ENCODE measurements at regions not wholly inside any gene's neighbourhood (a gene's known extent, or its start where the extent isn't known, plus 50 kb on each side); places are given as distances from the start of the nearest gene placed in this dataset.

DNA sequence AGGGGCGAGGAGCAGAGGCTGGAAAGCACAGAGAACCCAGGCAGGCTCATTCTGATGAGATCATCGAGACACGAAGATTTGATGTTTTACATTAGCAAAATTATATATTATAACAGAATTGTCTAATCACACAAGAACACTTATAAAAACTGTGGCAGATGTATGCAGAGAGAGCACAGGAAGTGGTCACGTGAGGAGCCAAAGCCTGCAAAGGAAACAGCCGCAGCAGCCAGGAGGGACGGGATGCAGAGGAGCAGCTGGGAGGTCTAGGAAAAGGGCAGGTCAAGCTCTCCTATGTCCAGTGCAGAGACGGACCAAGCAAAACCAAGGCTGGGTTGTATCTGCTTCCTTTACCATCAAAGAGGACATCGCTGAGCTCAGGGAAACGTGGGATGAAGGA lies 355.1 kb upstream of the MYT1L start:
- in situ Hi-C loops (cut with MboI; ENCODE audit: low pct_unique_long_range_greater_than_20kb in 2 of 9, low sequenced_read_pairs in 9 of 9, unreplicated experiment in 9 of 9) = loop anchor here in 1 of 9 experiments (25.0 kb wide), 1 partner anchor 99 kb away; no protein-coding TSS in a partner anchor
- peaks cover 38 to 60% of the 10 kb centered on the region in 2 donors for H3K4me1 ChIP-seq (replicated peaks in 1 of 2)
- 0 to 97% (median 71%) methylated on average over 1 to 9 of the region's 9 CpGs for WGBS, 10 experiments
- no peak overlapping the region for H3K4me3 ChIP-seq
- H3K27ac ChIP-seq = no peak overlapping the region
- no peak for ATAC-seq (replicated peaks in 6 of 8)

DNA sequence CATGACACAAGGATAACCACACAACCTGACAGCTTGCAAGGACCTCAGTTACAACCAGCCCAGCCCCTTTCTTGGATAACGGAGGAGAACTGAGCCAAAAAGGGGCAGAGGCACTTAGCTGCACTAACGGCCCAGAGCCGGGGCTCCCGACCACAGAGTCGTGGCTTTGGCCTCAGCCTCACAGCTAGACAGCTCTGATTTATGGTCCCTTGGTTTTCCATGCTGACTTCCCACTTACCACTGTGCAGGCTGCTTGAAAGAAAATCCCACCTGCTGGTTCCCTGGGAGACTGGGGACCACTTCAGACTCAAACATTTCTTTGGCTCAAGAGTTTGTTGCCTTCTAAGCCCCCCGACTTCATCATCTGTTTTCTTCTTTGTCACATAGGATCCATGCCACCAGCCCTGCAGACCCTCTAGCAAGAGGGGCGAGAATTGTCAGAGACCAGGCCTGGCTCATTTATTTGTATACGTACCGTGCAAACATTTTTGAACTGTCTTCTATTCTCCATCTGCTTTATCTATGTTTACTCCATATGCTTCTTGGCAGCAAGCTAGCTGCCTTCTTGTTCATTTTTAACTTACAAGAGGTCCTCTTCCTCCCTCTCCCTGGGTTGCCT lies 352.6 kb upstream of the MYT1L start:
- Histone ChIP-seq H3K27ac (no peak overlapping the region), H3K4me1 (replicated peaks in 1 of 2) (peaks cover 30 to 42% of the 10 kb centered on the region in 2 donors), H3K4me3 (no peak overlapping the region)
- ATAC-seq (replicated peaks in 6 of 8) = peak in 5 of 8 experiments; percentile 86 to 90 (median 89)
- WGBS, 10 experiments = 11 to 83% (median 30%) methylated on average over 2 to 6 of the region's 9 CpGs; no CpG with 5 or more reads in 1 of the 10 experiments
- in situ Hi-C loops (cut with MboI; ENCODE audit: low pct_unique_long_range_greater_than_20kb in 2 of 9, low sequenced_read_pairs in 9 of 9, unreplicated experiment in 9 of 9) = loop anchor here in 1 of 9 experiments (25.0 kb wide), 1 partner anchor 96 kb away; no protein-coding TSS in a partner anchor

DNA sequence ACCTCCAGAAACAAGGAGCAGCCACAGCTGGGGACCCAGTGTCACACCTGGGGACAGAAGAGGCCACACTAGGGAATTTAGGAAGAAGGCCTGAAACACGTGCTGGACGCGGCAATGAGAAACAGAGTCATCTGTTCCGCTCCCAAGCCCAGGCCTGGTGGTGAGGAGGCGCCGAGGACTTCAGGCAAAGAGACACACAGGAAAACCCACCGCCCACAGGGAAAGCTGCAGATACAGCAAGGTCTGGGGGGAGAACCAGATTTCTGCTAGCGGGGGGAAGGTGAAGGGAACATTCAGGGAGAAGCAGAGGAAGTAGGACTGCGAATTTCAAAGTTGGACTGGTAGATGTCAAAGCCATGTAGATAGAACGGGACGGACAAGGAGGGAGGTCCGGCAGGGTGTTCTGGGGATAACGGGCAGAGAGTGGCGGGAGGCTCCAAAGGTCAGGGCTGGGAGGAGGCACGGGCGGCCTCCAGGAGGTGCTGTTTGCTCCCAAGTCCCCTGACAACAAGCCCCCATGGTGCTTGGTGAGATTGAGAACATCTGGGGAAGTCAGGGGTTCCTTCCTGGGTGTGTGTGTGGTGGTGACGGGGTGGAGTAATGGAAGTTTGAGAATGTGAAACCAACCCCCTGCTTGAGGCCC lies 351.7 kb upstream of the MYT1L start:
- in situ Hi-C loops (cut with MboI; ENCODE audit: low pct_unique_long_range_greater_than_20kb in 2 of 9, low sequenced_read_pairs in 9 of 9, unreplicated experiment in 9 of 9) = loop anchor here in 1 of 9 experiments (25.0 kb wide), 1 partner anchor 96 kb away; no protein-coding TSS in a partner anchor

DNA sequence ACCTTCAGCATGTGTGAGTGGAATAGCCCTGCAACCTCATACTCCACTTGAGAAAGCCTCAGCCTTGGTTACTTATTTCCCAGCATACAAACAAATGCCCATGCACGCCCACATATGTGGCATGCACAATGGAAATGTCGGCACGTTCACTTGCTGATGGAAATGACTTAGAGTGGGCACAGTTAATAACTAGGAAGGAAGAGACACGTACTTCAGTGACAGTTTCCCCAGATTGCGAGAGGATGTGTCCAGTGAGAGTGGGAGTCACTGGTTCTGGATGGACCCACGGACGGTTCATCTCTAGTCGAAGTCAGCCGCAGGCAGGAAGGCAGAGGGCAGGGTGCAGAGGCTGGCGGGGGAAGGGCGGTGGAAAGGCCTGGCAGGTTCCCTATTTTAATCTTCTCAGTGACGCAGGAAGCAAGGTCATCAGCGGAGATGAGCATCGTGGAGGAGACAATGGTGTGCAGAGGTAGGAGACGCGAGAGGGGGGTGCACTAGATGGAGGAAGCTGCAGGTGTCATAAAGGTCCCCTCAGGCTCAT lies 350.7 kb upstream of the MYT1L start:
- H3K4me3 ChIP-seq = no peak overlapping the region
- WGBS, 10 experiments = 0 to 84% (median 27%) methylated on average over 1 to 14 of the region's 16 CpGs; no CpG with 5 or more reads in 5 of the 10 experiments
- ATAC-seq (replicated peaks in 6 of 8) = peak in 1 of 8 experiments; percentile 25
- in situ Hi-C loops (cut with MboI; ENCODE audit: low pct_unique_long_range_greater_than_20kb in 2 of 9, low sequenced_read_pairs in 9 of 9, unreplicated experiment in 9 of 9) = loop anchor here in 1 of 9 experiments (25.0 kb wide), 1 partner anchor 94 kb away; no protein-coding TSS in a partner anchor
- no peak overlapping the region for H3K27ac ChIP-seq
- peaks cover 24 to 36% of the 10 kb centered on the region in 2 donors for H3K4me1 ChIP-seq (replicated peaks in 1 of 2)

More for the DNA sequence above, 351.7 kb upstream of the MYT1L start:
- Histone ChIP-seq H3K27ac (no peak overlapping the region), H3K4me3 (no peak overlapping the region), H3K4me1 (replicated peaks in 1 of 2) (peaks cover 30 to 37% of the 10 kb centered on the region in 2 donors)
- WGBS, 10 experiments = 41 to 98% (median 92%) methylated on average over 5 to 6 of the region's 17 CpGs; no CpG with 5 or more reads in 5 of the 10 experiments
- no peak for ATAC-seq (replicated peaks in 6 of 8)

DNA sequence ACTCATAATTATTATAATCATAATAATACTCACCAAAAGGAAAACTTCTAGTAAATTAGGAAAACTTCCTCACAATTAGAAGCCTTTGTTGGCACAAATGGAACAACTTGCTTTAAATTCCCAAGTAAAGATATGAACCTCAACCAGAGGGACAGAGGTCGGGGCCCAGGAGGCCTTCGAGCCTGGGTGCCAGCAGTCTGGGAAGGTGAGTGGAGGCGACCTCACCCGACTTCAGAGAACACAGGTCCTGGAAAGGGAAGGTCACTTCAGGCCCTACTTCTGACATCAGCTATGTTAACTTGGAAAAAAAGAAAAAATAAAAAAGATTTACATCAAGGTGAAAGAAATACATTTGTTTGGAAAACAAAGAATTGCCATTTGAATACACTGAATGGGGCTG lies 350.0 kb upstream of the MYT1L start:
- peaks cover 24 to 32% of the 10 kb centered on the region in 2 donors for H3K4me1 ChIP-seq (replicated peaks in 1 of 2)
- WGBS, 10 experiments = 11 to 100% (median 47%) methylated on average over 1 to 4 of the region's 4 CpGs; no CpG with 5 or more reads in 2 of the 10 experiments
- ATAC-seq (replicated peaks in 6 of 8) = no peak
- H3K4me3 ChIP-seq = no peak overlapping the region
- H3K27ac ChIP-seq = no peak overlapping the region
- in situ Hi-C loops (cut with MboI; ENCODE audit: low pct_unique_long_range_greater_than_20kb in 2 of 9, low sequenced_read_pairs in 9 of 9, unreplicated experiment in 9 of 9) = loop anchor here in 1 of 9 experiments (25.0 kb wide), 1 partner anchor 94 kb away; no protein-coding TSS in a partner anchor

DNA sequence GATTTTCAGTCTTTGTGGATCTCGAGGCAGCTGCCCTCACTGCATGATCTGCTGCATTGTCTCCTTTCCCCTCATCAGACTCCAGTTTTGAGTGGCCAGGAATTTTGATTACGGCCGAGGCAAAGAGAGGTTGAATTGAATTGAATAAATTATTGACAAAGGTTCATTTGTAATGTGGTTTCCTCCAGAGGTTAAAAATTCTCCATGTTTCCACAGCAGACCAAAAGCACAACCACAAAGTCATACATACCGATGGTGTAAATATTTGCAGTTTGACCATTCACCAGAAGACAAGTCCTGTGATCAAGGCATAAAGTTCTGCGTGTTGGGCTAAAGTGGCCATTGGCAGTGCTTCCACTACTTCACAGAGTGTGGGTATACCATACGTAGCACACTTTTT lies 343.8 kb upstream of the MYT1L start:
- Histone ChIP-seq H3K4me1 (replicated peaks in 1 of 2) (peaks cover 0 to 3% of the 10 kb centered on the region in 2 donors), H3K4me3 (no peak overlapping the region), H3K27ac (no peak overlapping the region)
- ATAC-seq (replicated peaks in 6 of 8) = no peak
- in situ Hi-C loops (cut with MboI; ENCODE audit: low pct_unique_long_range_greater_than_20kb in 2 of 9, low sequenced_read_pairs in 9 of 9, unreplicated experiment in 9 of 9) = loop anchor here in 1 of 9 experiments (25.0 kb wide), 1 partner anchor 88 kb away; no protein-coding TSS in a partner anchor
- 25 to 92% (median 54%) methylated on average over 2 to 6 of the region's 6 CpGs; no CpG with 5 or more reads in 2 of the 10 experiments for WGBS, 10 experiments

DNA sequence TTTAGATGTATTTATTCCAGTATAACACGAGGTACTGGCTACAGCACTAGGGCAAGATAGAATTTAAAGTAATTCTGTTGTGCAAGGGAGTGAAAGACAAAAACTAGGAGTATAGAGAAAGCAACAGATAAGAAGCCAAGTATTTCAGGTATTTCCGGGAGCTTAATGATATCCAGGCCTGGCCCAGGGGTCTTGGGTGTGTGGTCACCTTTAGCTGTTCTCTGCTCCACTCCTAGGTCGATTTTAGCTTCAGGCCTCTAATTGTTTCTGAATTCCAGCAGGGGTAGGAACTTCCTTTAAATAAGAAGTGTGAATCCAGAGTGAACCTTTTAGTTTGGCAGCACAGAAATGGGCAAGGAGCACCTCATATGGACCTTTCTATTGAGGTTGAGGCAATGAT lies 342.3 kb upstream of the MYT1L start:
- 0 to 80% (median 69%) methylated on average over 1 to 3 of the region's 3 CpGs; no CpG with 5 or more reads in 2 of the 10 experiments for WGBS, 10 experiments
- no peak for ATAC-seq (replicated peaks in 6 of 8)

DNA sequence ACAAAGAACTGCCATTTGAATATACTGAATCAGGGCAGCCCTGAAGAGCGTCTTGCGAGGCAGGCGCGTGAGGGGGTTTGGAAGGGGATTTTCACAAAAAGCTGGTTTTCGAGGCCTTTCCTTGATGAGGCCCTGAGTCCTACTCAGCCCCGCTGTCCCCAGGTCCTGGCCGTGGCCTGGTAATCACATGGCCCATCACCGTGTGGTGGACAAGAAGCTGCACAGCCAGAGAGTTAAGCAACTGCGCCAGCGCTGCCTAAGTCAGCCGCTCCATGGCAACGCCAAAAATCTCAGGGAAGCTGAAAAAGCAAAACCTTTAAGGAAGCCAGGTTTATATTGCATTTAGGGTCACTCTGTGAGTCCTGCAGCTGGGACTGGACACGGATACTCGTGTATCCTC lies 341.2 kb upstream of the MYT1L start:
- Histone ChIP-seq H3K4me1 (replicated peaks in 1 of 2) (peaks cover 0 to 3% of the 10 kb centered on the region in 2 donors), H3K27ac (no peak overlapping the region), H3K4me3 (no peak overlapping the region)
- 9 to 96% (median 85%) methylated on average over 3 to 9 of the region's 14 CpGs; no CpG with 5 or more reads in 3 of the 10 experiments for WGBS, 10 experiments
- in situ Hi-C loops (cut with MboI; ENCODE audit: low pct_unique_long_range_greater_than_20kb in 2 of 9, low sequenced_read_pairs in 9 of 9, unreplicated experiment in 9 of 9) = no loop called here
- no peak for ATAC-seq (replicated peaks in 6 of 8)

More for the DNA sequence above, 342.3 kb upstream of the MYT1L start:
- Histone ChIP-seq H3K4me1 (replicated peaks in 1 of 2) (peaks cover 0 to 3% of the 10 kb centered on the region in 2 donors), H3K27ac (no peak overlapping the region), H3K4me3 (no peak overlapping the region)
- in situ Hi-C loops (cut with MboI; ENCODE audit: low pct_unique_long_range_greater_than_20kb in 2 of 9, low sequenced_read_pairs in 9 of 9, unreplicated experiment in 9 of 9) = no loop called here

DNA sequence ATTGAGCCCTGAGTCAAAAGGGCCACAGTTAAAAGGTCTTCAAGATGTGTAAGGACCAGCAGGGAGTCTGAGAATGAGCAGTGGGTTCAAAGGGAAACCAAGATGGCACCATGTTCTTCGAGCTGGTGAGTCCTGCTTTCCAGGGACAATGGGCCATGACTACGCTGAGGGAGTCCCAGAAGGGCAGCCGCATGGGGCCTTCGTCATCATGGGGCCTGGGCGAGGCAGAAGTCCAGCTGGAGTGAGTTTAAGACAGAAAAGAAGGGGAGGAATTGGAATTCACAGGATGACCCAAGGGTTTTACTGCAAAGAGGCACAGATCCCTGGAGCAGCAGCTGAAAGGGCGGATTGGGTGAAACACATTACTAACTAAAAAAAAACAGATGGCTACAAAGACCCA lies 340.8 kb upstream of the MYT1L start:
- ATAC-seq (replicated peaks in 6 of 8) = peak in 1 of 8 experiments; percentile 20
- WGBS, 10 experiments = 0 to 87% (median 53%) methylated on average over 2 to 5 of the region's 6 CpGs; no CpG with 5 or more reads in 2 of the 10 experiments
- in situ Hi-C loops (cut with MboI; ENCODE audit: low pct_unique_long_range_greater_than_20kb in 2 of 9, low sequenced_read_pairs in 9 of 9, unreplicated experiment in 9 of 9) = no loop called here
- Histone ChIP-seq H3K27ac (no peak overlapping the region), H3K4me3 (no peak overlapping the region), H3K4me1 (replicated peaks in 1 of 2) (peaks cover 0 to 3% of the 10 kb centered on the region in 2 donors)

DNA sequence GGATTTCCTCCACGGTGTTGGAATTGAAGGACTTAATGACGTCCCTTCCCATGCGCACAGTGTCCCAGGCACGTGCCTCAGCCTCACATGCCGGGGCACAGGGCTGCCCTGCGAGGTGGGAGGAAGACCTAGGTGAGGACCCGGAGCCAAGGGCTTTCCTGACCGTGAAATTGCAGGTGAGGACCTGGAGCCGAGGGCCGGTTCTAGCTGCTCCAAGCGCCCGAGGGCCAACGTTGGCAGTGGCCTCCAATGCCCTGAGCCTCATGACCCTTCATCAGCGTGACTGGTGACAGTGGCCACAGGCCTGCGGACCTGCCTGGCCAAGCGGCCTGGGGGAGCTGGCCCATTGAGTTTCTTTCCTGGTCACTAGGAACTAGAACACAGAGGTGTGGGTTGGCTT lies 338.2 kb upstream of the MYT1L start:
- Histone ChIP-seq H3K4me3 (no peak overlapping the region), H3K4me1 (replicated peaks in 1 of 2) (peaks cover 3 to 12% of the 10 kb centered on the region in 2 donors), H3K27ac (no peak overlapping the region)
- ATAC-seq (replicated peaks in 6 of 8) = no peak
- in situ Hi-C loops (cut with MboI; ENCODE audit: low pct_unique_long_range_greater_than_20kb in 2 of 9, low sequenced_read_pairs in 9 of 9, unreplicated experiment in 9 of 9) = no loop called here
- 73 to 100% (median 88%) methylated on average over 1 to 5 of the region's 16 CpGs; no CpG with 5 or more reads in 6 of the 10 experiments for WGBS, 10 experiments

DNA sequence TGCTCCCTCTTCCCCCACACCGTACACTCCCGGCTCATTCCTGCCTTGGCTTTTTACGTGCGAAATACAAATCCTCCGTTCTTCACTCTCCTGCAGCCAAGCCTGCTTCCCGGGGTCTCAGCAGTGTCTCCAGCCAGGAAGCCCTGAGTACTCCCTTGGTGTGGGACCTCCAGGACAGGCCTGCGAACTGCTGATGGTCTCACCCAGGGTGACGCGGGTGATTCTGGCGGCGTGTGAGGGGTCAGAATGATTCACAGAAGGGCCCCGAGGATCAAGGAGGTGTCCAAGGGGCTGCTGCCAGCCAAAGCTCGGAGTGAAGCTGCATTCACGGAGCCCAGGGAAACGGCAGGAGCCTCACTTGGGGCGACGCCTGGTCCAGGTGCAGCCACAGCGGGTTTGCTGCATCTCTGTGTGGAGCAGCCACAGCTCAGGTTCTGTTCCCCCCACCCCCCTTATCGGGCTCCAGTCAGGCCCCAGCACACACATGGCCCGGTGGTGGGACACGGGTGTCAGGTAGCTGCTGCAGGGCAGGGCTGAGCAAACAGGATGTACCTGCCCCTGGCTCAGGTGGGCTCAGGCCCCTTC lies 337.7 kb upstream of the MYT1L start:
- H3K4me1 ChIP-seq (replicated peaks in 1 of 2) = peaks cover 3 to 12% of the 10 kb centered on the region in 2 donors
- H3K27ac ChIP-seq = no peak overlapping the region
- 20 to 87% (median 80%) methylated on average over 1 to 4 of the region's 21 CpGs; no CpG with 5 or more reads in 5 of the 10 experiments for WGBS, 10 experiments
- no peak for ATAC-seq (replicated peaks in 6 of 8)
- no peak overlapping the region for H3K4me3 ChIP-seq
- in situ Hi-C loops (cut with MboI; ENCODE audit: low pct_unique_long_range_greater_than_20kb in 2 of 9, low sequenced_read_pairs in 9 of 9, unreplicated experiment in 9 of 9) = no loop called here

DNA sequence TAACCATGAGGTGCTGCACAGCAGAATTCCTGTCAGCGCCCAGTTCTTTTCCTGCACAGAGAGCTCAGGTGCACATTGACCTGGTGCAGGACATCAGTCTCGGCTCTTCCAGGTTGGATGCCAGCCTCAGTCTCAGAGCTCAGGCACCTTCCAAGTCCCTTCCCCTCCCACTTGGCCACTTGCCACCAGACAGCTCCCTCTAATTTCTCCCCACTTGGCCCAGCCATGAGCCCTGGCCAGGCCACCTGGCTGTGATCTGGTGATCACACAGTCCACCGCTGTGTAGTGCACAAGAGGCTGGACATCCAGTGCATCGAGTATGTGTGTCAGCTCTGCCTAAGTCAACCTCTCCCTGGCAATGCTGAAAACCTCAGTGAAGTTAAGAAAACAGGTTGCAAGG lies 336.6 kb upstream of the MYT1L start:
- peaks cover 3 to 12% of the 10 kb centered on the region in 2 donors for H3K4me1 ChIP-seq (replicated peaks in 1 of 2)
- no peak for ATAC-seq (replicated peaks in 6 of 8)
- 40 to 100% (median 92%) methylated on average over 1 to 3 of the region's 4 CpGs; no CpG with 5 or more reads in 4 of the 10 experiments for WGBS, 10 experiments
- no peak overlapping the region for H3K4me3 ChIP-seq
- in situ Hi-C loops (cut with MboI; ENCODE audit: low pct_unique_long_range_greater_than_20kb in 2 of 9, low sequenced_read_pairs in 9 of 9, unreplicated experiment in 9 of 9) = no loop called here
- H3K27ac ChIP-seq = no peak overlapping the region

DNA sequence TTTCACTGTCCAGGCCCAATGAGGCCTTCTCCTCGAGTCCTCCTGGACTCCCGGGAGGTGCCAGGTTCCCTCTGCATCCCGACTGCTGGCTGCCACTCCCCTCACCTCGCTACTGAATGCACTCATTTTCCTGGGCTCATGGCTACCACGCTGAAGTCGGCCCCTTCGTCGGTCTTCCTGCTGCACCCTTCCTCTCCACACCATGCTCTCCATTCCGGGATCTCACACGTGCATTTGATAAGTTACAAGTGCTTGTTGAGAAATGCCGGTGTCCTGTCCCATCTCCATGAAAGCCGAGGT lies 334.7 kb upstream of the MYT1L start:
- ATAC-seq (replicated peaks in 6 of 8) = no peak
- Histone ChIP-seq H3K4me3 (no peak overlapping the region), H3K4me1 (replicated peaks in 1 of 2) (peaks cover 3 to 11% of the 10 kb centered on the region in 2 donors), H3K27ac (peak overlapping the region; percentile 47 to 83)
- in situ Hi-C loops (cut with MboI; ENCODE audit: low pct_unique_long_range_greater_than_20kb in 2 of 9, low sequenced_read_pairs in 9 of 9, unreplicated experiment in 9 of 9) = no loop called here
- WGBS, 10 experiments = 43 to 100% (median 87%) methylated on average over 1 to 7 of the region's 12 CpGs; no CpG with 5 or more reads in 6 of the 10 experiments
